Activated CD4-positive, CD25-positive, alpha-beta regulatory T cell (primary cell): ENCODE measurements at regions not wholly inside any gene's neighbourhood (a gene's known extent, or its start where the extent isn't known, plus 50 kb on each side); places are given as distances from the start of the nearest gene placed in this dataset.

Experiments
- DNase-seq, 4 experiments: peaks; one replicate each; lab custom pipeline; 2025; lab: John Stamatoyannopoulos, UW

DNA sequence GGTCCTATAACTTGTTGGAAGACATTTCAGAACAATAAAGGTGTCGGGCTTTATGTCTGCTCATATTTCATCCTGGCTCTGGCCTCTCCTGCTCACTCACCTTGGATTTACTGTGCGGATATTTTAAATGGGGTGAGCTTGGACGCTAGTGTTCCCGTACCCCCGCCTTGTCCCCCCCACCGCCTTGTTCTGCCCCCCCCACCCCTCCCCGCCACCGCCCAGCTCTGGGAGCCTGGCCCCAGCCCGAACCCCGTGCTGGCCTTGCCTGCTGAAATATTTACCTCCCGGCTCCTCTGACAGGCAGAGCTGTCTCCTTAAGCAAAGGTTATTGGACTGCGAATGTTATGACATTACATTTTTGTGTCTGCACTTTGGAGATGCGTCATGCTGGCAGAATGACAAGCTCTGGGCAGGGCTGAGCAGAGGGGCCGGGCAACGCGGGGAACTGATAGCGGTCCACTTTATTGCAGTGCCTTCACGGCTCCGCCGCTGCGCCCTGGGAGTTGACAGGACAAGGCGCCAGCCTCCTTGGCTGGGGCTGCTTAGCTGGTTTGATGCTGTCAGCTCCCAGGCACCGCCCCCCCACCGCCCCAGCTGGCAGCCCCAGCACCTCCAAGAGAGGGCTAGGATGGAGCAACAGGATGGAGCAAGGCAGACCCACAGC lies 222.5 kb upstream of the GSE1 start:
- no peak for DNase-seq

DNA sequence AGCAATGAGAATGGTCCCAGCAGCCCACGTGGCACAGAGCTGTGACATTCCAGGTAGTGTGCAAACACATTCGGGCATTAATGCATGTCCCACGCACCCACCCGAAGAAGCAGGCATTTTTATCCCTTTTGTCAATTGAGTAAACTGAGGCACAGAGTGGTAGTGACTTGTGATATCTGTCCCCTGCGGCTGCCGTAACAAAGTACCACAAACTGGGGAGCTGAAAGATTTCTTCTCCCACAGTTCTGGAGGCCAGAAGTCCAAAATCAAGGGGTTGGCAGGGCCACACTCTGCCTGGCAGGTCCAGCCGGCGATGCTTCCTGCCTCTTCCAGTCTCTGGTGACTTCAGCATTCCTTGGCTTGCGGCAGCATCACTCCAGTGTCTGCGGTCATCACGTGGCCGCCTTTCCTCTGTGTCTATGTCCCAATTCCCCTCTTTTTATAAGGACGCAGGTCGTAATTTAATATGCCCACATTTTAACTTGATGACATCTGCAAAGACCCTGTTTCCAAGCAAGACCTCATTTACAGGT lies 221.9 kb upstream of the GSE1 start:
- DNase-seq: no peak

DNA sequence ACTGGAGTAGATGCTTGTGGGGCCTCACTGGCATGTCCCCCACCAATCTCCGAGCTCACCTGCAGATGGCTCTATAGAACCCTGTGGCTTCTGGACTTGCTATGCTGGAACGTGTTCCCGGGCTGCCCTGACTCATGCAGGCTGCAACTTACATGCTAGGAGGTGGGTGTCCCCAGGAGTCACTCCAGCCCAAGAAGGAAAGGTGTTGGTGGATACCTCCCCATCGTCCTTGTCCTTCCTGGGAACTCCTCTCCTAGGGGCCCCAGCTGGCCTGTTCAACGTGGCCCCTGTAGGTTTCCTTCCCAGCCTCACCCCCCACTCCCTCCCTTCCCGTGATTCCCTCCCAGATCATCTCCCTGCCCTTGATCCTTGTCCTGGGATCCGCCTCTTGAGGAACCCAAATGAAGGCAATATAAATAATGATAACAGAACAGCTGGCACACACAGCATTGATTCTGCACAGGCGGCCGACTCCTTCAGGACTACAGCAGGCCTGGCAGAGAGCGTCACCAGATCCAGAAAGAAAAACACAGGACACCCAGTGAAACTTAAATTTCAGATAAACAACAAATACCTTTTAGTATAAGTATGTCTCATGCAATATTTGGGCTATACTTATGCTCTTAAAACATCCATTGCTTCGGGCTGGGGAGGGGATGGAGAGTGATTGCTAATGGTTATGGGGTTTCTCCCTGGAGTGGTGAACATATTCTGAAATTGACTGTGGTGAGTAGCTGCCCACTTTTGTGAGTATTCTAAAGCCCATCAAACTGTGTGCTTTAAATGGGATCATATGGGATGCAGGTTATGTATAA lies 221.1 kb upstream of the GSE1 start:
- no peak for DNase-seq

DNA sequence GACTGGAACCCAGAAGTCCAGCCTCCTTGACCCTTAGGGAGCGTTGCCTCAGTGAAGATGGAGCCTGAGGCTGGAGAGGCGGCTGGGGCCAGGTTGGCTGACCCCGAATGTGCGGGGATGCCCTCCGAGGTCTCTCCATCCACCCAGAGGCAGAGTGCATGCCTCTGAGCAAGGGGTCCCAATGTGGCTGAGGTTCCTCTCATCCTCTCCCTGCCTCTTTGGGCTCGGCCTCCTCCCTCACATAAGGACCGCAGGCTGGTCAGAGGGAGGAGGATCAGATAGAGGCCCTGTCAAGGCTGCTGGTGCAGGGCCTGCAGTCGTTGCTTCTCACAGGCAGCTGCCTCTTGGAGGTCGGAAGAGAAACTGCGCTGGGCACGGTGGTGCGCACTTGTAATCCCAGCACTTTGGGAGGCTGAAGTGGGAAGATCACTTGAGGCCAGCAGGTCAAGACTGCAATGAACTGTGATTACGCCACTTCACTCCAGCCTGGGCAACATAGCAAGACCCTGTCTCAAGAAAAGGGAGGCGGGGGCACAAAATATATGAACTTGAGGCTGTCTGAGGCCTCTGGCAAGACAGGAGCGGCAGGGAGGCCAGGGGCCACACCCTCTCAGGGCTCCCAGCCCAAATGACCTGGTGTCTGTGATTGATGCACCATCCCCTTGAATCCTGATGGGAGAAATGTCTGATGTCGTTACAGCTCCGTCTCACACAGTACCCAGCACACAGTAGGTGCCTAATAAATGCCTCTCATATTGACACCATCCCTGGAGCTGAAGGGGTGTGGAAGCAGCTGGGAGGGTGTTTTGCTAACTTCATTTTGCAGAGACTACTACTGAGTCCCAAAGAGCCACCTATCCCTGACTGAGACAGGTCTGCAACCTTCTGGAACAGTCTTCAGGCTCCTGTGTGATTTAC lies 220.1 kb upstream of the GSE1 start:
- no peak for DNase-seq

DNA sequence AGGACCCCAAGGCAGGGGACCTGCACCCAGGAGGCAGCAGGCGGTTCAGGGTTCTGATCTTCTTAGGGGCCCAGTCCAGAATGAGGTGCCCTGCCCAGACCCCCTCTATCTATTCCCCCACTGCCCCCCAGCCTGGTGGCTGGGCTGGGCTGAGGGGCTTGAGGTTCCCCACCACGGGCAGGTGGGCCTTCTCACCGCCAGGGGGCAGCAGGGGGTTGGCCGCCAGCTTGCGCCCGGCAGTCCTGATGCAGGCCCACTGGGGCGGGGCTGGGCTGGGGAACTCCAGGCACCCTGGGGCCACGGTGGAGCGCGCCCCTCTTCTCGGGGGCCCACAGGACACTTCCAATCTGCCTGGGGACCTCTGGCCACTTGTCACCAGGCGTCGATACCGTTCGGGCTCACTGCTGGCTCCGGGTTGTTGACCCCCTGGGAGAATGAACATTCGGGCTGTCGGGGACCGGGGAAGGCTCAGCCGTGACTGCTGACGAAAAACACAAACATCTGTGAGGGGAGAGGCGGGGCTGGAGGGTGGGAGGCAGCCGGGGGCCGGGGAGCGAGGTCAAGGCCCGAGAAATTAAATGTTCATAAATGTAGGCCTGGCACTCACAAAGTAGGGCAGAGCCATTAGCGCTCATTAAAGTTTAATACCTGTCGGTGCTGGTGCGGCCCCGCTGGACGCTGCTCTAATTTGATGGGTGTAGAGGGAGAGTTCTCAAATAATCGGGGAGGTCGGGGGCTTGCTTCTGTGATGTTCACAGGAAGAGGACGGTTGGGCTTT lies 219.3 kb upstream of the GSE1 start:
- DNase-seq: peak; percentile 38 to 53 (median 50)

DNA sequence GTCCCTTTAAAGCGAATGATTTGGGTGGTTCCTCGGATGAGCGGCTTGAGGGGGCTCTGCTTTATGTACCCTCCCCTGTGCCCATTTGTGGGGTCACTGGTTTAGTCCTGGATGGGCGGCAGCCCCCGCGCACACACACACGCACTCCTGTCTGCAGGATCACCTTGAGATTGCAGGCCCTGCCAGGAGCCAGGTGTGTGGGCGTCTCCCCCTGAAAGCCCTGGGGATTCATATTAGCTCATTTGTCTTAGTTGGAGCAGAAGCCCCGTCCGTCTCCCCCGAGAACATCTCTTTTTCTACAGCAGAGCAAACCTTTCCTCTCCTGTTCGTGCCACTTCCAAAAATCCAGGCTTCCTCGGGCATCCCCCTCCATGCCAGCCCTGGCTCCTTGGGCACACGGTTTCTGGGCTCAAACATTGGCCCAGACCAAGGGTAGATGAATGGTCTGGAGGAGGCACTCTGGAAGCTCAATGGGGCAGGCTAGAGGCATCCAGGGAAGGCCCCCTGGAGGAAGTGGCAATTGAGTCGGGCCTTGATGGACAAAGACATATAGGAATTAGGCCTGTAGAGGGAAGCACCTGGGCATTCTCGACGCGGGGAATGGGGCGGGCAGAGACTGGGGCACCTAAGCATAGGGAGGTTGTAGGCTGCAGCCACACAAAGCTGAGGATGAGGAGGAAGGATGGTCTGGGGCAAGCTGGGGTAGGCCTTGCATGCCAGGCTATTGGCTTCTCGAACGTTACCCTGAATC lies 218.5 kb upstream of the GSE1 start:
- no peak for DNase-seq

DNA sequence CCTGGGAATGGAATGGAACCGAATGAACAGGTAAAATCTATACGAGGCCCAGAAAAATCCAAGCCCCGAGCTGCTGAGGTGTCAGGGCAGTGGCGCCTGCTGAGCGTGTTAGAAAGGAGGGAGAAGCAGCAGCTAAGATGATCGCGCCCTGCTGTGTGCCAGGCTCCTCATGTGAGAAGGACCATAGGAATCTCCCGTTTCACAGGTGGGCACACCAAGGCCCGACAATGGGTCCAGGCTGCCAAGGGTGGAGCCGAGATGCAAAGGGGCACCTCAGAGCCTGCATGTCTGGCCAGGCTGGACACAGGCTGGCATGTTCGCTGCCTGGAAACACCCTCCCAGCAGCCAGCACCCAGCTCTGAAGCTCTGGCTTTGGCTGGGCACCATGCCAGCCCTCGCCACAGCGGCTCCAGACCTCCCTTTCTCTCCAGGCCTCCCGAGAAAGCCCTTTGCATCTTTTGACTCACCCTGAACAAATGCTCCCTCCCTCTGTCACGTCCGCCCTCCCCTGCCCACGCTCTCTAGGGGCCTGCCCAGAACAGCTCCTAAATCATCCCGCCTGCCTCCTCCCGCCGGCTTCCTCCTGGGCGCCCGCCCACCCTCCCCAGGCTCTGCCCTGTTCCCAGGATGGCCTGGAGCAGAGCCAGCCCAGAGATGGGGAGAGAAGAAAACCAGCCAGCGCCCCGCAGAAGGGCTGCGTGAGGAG lies 217.8 kb upstream of the GSE1 start:
- no peak for DNase-seq

DNA sequence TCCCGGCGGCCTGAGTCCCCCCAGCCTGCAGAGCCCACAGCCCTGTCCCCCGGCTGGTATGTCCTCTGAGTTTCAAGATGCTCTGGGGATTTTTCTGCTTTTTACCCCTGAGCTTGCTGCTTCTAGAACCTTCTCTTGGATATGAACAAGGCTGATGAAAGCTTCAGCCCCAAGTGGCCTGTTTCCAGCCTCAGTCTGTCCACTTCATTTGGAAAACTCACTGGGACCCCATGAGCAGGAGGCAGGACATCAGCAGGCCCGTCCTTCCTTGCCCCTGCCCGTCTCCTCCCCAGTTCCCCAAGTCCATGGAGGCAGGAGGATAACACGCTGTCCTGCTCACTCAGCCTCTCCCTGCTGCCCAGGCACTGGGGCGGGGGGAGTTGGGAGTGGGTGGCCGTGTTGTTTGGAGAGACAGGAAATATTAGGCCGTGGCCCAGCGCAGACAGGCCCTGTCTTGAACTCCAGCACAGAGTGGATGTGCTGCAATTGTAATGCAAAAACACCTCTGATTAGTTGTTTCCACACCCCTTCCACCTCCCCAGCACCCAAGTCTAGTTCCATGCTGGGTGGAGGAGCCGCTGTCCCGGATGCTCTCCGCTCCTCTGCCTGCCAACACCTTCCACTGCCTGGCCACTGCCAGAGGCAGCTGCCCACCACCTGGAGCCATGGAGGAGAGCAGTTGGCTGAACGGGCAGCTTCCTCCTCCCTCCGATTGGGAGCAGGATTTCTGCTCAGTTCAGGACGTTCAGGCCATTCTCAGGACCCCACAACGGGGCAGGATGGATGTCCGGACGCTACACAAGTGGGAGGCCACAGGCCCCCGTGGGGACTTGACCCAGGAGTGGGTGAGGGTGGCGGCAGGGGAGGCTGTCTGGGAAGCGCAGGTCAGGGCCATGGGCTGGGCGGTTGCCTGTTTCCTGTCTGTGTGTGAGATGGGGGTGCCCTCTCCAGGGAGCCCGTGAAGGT lies 216.9 kb upstream of the GSE1 start:
- DNase-seq: no peak

DNA sequence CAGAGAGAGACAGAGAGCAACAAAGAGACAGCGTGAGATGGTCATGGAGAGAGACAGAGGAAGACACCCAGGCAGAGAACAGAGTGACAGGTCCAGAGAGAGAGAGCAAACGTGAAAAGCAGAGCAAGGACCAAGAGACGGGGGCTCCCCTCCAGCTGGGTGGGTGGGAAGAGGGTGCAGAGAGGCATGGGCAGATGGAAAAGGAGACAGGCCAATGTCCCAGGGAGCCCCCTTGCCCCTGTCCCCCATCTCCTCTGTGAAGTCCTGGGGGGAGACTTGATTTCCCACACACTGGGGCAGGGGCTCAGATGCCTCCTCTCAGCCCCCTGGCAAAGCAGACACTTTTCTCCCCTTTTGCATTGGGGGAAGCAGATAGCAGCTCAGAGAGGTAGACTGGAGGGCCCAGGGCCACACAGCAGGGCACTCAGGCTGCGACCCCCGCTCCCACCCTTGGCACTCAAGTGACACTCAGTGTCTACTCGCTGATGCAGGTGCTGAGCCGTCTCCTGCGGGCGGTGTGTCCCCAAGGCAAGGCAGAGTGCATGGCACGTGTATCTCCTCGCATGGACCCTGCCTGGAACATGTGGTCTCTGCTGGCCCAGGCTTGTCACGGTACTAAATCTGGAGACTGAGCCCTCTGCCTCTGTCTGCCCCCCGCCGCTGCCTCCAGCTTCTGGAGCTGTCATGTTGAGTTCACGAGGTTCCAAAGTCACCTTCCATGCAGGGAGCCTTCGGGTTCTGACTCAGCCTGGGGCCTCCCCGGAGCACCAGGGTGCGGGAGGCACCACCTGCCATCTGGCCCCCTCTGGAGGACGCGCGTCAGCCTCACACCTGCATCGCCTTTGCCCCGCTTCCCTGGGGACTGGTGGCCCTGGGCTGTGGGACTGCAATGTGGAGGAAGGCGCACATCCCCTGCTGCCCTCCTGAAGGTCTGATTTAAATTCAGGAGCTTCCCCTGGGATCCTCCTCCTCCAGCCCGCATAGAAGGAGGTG lies 215.9 kb upstream of the GSE1 start:
- no peak for DNase-seq

DNA sequence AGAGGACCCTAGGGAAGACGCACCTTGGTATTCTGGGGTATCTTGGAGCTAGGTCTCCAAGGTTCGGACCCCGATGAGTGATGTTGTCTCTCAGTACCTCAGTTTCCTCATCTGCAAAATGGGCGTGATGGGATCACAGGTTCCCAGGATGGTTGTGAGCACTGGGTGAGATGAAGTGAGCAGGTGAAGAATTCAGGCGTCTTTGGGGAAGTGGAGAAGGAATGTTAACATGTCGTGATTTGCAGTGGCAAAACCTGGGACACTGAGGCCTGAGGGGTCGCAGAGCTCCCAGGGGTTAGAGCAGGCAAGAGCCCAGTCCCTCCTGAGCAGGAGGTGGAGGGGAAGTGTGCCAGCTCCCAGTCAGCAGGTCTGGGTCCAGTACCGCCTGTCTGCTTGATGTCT lies 215.1 kb upstream of the GSE1 start:
- DNase-seq: no peak

DNA sequence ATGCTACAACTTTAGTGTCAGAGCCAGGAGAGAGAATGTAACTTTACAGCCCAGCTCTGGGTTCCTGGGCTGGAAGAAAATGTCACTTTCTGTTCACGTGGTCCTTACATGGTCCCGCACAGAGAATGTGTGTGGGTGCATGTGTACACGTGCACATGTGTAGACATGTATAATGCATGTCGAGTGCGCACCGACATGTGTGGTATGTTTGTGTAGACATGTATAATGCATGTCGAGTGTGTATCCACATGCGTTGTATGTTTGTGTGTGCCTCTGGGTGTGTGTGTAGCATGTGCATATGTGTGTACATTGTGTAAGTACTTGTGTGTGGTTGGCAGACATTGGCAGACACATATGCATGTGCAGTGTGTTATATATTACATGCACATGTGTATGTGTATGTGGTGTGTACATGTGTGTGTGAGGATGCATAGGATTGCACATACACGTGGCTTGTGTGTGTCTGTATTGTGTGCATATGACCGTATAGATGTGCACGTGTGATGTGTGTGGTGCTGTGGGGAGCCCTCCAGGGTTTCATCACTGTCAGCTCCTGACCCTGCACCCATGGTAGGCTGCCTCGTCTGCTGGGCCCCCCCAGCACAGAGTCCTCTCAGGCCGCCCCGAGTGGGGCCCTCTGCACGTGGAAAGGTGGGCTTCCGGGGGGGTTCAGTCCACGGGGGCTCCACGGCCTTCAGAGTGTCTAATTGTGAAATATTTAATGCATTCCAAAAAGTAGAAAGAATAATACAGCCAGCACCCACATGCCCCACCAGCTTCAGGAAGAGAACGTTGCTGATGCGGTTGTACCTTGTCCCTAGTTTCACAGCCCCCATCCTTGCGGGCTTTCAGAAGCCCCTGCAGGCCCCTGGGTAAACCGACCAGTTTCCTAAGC lies 214.2 kb upstream of the GSE1 start:
- no peak for DNase-seq

DNA sequence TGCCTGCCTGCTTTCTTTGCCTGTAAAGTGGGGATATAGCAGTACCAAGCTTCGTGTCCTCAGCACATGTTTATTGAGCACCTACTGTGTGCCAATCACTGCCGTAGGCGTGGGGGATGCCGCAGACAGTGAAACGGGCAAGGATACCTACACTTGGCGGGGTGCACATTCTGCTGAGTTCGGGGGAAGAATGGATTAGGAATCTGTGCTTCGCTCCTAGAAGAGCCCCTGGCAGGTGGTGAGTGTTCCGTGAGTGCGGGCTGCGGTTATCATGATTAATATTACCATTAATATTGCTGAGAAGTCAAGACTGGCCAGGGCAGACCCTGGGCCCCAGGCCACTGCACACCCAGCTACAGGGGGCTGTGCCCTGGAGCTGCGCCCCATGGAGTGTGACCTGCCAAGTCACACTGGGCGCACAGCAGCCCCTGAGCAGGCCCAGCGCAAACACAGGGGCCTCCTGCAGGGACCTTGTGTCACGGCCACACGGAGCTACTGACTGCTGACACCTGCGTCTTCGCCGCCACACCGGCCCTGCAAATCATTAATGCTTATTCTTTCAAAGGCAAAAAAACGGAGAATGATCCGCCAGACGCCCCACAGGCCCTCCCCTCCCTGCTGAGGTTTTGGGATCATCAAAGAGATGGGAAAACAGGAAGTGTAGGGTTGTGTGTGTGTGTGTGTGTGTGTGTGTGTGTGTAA lies 213.4 kb upstream of the GSE1 start:
- DNase-seq: no peak

DNA sequence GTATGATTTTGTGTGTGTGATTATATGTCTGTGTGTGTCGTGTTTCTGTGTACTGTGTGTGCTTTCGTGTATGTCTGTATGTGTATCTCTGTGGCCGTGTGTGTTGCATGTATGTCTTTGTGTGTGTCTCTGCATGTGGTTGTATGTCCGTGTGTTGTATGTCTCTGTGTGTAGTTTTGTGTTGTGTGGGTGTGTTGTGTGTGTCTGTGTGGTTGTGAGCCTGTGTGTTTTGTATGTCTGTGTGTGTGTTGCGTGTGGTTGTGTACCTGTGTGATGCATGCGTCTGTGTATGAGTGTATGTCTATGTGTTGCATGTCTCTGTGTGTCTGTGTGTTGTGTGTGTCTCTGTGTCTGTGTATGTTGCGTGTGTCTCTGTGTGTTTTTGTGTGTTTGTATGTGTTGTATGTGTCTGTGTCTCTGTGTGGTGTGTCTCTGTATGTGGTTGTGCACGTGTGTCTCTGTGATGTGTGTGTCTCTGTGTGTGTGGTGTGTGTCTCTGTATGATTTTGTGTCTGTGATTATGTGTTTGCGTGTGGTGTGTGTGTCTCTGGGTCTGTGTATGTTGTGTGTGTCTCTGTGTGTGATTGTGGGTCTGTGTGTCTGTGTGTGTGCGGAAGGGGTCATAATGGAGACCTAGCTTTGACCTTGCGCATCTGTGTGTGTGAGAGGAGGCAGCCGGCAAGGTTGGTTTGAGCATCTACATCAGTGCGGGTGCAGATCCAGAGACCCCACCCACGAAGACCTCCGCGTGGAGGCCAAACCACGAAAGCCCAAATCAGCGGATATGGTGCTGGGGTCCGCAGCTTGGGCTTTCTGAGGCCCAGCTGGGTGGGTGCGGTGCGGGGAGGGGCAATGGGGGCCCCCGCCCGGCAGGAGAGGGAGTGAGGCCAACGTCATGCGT lies 212.6 kb upstream of the GSE1 start:
- no peak for DNase-seq

DNA sequence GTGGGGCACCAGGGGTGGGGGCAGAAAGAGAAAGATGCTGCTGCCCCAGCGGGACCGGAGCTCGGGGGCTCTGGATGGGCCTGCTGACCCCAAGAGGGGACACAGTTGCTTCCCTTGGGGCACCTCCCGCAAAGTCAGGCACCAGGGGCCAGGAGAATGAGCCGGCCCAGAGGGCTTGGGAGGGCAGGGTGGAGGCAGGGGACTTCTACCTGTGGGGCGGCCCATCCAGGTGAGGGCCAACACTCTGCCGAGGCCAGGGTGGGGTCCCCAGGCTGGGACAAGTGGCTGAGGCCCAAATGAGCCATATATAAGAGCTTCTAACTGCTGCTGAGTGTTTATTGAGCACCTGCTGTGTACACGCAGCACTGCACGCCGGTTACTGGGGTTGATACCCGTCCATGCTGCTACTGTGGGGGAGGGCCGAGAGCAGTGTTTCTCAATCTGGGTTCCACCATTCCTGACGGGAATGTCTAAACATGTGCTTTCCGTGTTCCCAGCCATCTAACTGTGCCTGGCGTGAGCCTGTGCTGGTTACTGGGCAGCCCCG lies 211.7 kb upstream of the GSE1 start:
- no peak for DNase-seq
